GM19468 (cell line): ENCODE measurements at regions not wholly inside any gene's neighbourhood (a gene's known extent, or its start where the extent isn't known, plus 50 kb on each side); places are given as distances from the start of the nearest gene placed in this dataset.

ENCODE experiments used
- ATAC-seq: cut with Tn5 transposase; IDR thresholded peaks from one replicate; pipeline ENCODE4 v1.9.1; 2021; ENCODE audit warnings: mild to moderate bottlenecking, moderate library complexity, moderate number of reproducible peaks; ENCODE audit not compliant: unreplicated experiment; ENCODE audit errors: extremely low read depth

DNA sequence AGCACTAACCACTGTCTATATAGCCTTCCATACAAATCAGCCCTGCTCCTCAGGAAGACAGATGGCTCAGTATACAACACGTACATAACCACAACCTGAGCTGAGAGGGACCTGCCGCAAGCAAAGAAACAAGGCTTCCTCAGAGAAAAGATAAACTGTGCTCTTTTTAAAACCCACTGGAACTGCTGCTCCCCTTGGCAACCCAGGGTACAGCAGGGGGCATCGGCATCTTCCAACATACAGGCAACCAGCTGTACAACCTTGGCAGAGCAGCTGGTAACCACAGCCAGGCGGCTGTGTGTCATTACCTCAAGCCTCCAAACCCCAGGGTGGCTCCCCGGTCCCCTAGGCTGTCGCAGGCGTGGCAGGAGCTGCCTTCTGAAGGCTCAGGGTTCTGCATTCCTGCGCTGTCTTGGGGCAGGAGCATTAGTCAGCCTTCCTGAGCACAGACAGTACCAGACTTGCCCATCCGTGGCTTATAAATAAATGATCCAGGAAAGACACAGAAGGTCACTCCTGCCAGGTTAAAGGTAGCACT lies 249.5 kb downstream of the ADGRG6 start:
- ATAC-seq: no peak

GRCh38 chr6:142558786-142559185 lies 257.0 kb downstream of the ADGRG6 start:
- ATAC-seq: no peak

DNA sequence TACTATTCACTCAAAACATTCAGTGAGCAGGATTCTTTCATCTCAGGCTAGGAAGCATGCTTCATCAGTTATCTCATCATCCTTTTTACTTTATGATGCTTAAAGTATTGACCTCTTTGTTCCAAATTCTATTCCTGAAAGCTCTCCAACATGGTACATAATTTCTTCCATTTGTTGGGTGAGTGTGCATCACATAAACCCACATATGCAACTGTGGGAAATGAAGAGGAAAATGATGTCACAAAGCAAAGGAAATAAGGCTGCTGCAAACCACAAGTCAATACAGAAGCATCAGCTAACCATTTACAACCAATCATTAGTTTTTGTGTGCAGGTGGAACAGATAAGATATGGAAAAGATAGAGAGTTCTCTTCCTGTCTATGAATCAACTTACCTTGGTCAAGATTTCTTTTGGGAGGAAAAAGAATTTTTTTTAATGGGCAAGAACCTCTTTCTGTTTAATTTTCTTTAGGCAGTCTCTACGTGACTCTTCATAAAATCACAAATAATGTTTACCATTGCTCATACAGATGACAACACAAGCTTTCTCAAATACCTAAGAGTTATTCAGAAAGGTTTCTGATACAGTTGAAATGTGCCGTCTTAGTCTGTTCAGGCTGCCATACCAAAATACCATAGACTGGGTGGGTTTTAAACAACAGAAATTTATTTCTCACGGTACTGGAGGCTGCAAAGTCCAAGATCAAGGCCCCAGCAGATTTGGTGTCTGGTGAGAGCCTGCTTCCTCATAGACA lies 259.9 kb downstream of the ADGRG6 start:
- ATAC-seq: no peak

- ATAC-seq: no peak
Observed at GRCh38 chr6:142562865-142563264, 261.1 kb downstream of the ADGRG6 start.

GRCh38 chr6:142566628-142567396 lies 265.0 kb downstream of the ADGRG6 start:
- peak; percentile 72 for ATAC-seq

DNA sequence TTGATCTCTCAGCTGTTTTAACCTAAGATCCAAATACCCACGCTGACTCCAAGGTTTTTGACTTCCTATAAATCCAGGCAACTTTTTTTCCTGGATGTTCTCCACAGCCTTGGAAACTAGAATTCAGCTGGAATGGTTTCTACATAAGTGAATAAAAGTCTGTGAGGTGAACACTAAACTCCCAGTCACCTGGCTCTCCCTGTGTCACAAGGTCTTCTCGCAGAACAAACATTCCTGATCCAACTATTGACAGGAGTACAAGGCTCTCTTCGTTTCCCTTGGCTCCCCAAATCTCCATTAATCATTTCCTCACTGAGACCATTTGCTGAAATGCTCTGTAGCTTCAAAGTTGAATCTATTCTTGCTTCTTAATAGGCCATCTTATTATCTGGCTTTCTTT lies 265.7 kb downstream of the ADGRG6 start:
- no peak for ATAC-seq

GRCh38 chr6:142568857-142569597 lies 267.2 kb downstream of the ADGRG6 start:
- ATAC-seq: no peak

DNA sequence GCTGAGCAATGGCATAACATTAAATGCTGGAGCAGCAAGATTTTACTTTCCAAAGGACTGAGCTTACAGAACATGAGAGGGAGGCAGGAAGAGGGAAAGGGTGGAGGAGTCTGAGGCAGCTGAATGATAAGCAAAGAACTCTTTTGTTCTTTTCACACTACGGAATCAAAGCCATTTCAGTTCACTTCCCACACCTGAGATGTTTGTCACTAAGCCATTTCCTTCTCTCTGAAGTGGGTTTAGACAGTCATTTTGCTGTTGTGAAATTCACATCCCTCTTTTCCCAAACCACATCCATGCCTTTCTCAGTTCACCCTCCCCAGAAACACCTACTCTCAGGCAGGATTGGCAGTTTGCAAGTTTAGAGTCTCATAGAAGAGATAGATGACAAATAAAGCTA lies 267.9 kb downstream of the ADGRG6 start:
- no peak for ATAC-seq

- ATAC-seq: no peak
Observed at GRCh38 chr6:142570221-142570671, 268.4 kb downstream of the ADGRG6 start.

DNA sequence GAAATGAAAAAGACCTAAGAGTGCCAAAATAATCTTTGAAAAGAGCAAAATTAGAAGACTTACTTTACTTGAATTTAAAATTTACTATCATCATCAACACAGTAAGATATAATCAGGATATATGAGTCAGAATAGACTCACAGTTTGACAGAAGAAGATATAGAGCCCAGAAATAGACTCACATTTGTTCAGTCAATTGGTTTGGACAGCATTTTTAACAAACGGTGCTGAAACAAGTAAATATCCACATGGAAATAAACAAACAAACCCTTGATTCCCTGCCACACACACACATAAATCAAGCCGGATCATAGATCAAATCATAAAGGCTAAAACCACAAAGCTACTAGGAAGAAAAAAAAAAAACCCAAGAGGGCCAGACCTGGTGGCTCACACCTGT lies 291.1 kb downstream of the ADGRG6 start:
- ATAC-seq: no peak

DNA sequence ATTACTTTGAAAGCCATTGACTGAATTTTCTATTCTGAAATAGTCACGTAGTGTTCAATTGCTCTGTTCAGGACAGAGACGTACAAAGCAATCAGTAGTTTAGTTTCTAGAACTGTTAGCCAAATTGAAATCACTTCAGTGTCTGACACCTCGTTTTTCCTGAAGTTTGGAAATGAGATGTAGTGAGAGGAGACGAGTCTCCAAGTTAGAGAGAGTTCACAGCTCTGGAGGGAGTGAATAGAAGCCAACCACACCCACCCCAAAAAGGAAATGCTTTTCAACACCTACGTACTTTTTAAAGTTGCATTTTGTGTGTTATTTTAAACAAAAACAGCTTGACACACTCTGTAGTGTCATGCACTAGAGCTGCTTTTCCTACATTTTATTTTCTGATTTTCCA lies 296.0 kb downstream of the ADGRG6 start:
- ATAC-seq: no peak

DNA sequence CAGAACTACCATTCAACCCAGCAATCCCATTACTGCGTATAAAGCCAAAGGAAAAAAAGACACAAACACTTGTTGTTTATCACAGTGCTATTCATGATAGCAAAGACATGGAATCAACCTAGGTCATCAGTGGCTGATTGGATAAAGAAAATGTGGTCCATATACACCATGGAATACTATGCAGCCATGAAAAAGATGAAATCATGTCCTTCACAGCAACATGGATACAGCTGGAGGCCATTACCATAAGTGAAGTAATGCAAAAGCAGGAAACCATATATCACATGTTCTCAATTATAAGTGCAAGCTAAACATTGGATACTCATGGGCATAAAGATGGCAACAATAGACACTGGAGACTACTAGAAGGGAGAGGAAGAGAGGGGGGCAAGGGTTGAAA lies 299.6 kb downstream of the ADGRG6 start:
- ATAC-seq: no peak

DNA sequence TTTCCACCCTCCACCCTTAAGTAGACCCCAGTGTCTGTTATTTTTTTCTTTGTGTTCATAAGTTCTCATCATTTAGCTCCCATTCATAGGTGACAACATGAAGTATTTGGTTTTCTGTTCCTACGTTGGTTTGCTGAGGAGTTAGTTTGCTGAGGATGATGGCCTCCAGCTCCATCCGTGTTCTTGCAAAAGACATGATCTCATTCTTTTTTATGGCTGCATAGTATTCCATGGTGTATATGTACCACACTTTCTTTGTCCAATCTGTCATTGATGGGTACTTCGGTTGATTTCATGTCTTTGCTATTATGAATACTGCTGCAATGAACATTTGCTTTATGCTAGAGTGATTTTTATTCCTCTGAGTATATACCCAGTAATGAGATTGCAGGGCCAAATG lies 301.2 kb downstream of the ADGRG6 start:
- ATAC-seq: no peak

- no peak for ATAC-seq
Observed at GRCh38 chr6:142605922-142606485, 304.2 kb downstream of the ADGRG6 start.

DNA sequence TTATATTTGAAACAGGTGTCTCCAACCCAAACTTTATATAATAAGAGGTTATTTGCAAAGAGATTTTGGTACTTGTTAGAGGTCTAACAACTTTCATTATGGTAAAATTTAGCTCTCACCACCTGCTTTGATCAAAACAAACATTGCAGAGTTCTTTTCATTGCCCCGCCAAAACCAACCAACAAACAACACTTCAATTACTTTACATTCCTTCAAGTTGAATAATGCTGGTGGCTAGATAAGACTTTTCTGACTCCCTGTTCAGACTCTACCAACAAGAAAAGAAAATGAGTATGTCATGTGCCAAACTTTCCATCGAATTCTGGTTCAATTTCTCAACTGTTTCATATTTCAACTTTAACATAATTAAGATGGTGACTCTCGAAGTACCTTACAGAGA lies 311.1 kb downstream of the ADGRG6 start:
- ATAC-seq: no peak

- no peak for ATAC-seq
Observed at GRCh38 chr6:142613981-142614380, 312.2 kb downstream of the ADGRG6 start.

GRCh38 chr6:142617158-142617557 lies 315.4 kb downstream of the ADGRG6 start:
- no peak for ATAC-seq

GRCh38 chr6:142621822-142622221 lies 320.0 kb downstream of the ADGRG6 start:
- no peak for ATAC-seq

DNA sequence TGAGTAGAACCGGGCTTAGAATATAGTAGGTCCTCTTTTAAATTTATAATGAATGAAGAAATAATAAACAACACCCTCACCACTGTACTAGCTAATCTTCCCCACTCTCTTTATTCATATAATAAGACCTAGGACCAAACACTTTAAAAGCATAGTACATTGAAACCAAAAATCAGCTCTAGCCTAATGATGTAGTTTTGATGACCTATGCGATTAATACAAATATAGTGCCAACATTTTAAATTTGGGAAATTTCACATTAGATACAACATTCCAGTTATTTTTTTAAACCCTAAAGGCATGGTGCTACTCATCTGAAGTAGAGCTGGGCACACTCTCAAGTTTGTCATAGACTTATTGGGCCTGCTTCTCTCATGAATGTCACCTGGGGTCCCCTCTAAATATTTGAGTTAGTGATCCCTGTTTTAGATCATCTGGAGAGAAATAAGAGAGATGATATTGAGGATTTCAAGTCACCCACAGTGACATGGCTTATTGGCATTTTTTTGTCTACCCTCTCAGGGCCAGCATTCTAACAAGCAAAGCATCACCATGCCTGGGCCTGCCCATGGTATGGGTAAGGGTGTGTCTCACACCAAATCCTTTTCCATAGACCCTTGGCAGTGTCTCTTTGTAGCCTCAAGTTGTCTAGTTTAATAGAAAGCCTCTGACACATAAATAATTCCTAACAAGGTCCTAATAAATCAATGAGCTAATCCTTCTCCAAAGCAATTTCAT lies 319.8 kb downstream of the HIVEP2 start:
- no peak for ATAC-seq

DNA sequence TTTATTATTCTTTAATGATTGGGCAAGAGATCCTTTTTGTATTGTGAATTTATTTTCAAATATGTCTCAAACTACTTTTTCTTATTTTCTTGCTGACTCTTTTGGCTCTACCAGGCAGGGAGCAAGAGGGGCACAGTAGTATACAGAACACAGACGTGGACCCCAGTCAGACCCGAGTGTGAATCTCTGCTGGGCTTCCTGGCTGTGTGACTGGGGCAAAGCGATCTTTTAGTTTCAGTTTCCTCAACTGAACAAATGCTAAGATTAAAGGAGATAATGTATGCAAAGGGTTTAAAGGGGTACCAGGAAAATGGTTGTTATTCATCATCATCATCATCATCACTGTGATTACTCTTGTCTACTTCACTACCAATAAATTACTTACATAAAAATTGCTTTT lies 317.5 kb downstream of the HIVEP2 start:
- ATAC-seq: no peak
